ENCODE measurements at regions not wholly inside any gene's neighbourhood (a gene's known extent, or its start where the extent isn't known, plus 50 kb on each side); places are given as distances from the start of the nearest gene placed in this dataset.
"Not testable (repeated sequence)": the region's sequence is repeated elsewhere in the genome, so short reads cannot be mapped to it uniquely, and the experiment has no call there.

DNA sequence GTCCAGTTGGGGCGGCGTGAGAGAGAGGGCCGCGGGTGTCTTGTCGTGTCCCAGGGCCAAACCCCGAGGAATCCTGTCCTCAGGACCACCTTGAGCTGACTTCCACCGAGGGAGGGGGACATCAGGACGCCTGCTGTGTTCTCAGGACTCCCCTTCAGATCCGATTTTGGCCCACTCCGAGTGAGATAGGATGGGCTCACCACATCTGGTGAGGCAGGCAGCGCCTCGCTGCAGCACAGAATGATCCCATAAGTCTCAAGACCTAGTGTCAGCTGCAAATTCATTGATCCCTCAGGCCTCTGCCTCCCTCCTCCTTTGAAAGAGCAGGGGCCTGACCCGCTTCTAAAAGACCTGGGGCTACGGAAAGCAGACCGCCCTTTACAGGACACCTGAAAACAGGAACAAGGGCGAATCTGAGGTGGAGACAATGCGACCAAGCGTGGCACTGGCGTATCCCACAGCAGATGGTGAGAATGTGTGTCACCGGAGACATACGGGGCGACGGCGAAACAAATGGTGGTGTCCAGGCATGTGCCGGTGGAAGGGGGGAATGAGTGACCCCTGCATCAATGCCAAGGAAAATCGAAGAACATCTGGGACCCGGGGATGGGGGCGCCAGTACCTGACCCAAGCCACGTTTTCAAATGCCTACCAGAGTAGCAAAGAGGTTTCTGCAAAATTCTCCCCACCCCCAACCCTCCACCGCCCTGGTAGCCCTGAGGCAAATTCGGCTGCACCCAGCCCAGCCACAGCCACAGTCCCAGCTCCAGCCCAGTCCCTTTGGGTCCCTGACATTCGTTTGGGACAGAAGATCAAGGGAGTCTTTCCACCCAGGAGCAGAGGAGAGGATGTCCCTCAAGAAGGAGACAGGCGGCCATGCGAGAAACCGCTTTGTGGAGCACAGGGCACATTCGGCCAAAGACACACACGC is 162.1 kb upstream of the ZNF337 start:
- TF ChIP-seq MYC (IDR thresholded peaks at IDR 0.05; ENCODE audit: low read depth, low read length), result no peak
- no peak for TF ChIP-seq MAX (IDR thresholded peaks at IDR 0.05; ENCODE audit: low read depth, low read length)
- no peak for TF ChIP-seq POLR2A (IDR thresholded peaks at IDR 0.05; ENCODE audit: extremely low read depth, insufficient read length)
- no peak for TF ChIP-seq CTCF (IDR thresholded peaks at IDR 0.05; ENCODE audit: low read depth, low read length)
- DNase-seq (ENCODE audit: low read depth), result no peak
- H3K4me3 ChIP-seq (ENCODE audit: low read depth, low read length), result no peak overlapping the region

- H3K4me3 ChIP-seq (ENCODE audit: low read depth, low read length); DNase-seq (ENCODE audit: low read depth): not testable (repeated sequence)
Measured at GRCh38 chr20:25857091-25857788, 160.6 kb upstream of the ZNF337 start.

GRCh38 chr20:25856256-25856884 is 159.7 kb upstream of the ZNF337 start:
- no peak for DNase-seq (ENCODE audit: low read depth)
- H3K4me3 ChIP-seq (ENCODE audit: low read depth, low read length), result no peak overlapping the region
- TF ChIP-seq POLR2A (IDR thresholded peaks at IDR 0.05; ENCODE audit: extremely low read depth, insufficient read length) (no peak), MYC (IDR thresholded peaks at IDR 0.05; ENCODE audit: low read depth, low read length) (no peak)

- not testable (repeated sequence) for H3K4me3 ChIP-seq (ENCODE audit: low read depth, low read length); DNase-seq (ENCODE audit: low read depth)
Measured at GRCh38 chr20:25855451-25856156, 159.0 kb upstream of the ZNF337 start.

DNA sequence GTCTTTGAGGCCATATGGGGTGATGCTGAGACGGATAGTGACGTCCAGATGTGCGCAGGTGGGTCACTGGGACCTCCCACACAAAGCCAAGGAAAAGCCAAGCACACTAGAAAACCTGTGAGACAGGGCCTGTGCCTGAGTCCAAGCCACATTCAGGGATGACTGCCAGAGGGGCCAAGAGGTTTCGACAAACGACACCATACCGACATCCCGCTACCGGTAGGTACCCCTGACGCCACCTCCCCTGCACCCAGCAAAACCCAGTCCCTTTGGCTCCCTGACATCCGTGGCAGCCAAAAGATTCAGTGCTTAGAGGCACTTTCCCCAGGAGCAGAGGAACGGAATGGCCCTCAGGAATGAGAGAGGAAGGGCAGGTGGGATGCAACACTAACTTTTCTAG is 158.0 kb upstream of the ZNF337 start:
- not testable (repeated sequence) for DNase-seq (ENCODE audit: low read depth); H3K4me3 ChIP-seq (ENCODE audit: low read depth, low read length)

DNA sequence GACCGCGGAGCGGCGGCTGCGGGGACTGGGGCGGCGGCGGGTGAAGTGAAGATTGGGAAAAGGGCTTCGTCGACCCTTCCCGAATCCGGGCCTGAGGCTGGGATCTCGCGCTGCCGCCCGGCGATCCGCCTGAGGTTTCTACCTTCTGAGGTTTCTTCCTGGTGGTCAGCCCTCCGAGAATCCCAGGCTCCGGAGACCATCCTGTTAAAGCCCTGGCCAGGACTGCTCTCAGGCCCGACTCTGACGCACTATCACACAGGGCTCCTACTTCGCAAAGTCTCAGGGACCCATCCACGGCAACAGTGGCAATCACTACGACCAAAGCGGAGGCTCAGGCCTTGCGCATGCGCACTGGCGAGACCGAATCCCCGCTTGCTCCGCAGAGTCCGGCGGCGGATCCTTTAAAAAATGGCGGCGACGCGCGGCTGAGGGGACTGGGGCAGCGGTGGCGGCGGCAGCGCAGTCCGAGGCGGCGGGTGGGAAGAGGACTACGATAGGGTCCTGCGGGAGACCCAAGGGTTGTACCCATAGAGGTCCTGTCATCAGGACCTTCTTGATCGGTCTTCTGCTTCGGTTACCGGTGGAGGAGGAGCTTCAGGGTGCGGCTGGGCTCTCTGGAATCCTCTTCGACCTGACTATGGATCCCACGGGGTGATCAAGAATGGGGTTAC is 157.2 kb upstream of the ZNF337 start:
- DNase-seq (ENCODE audit: low read depth), result peak; percentile 43
- not testable (repeated sequence) for H3K4me3 ChIP-seq (ENCODE audit: low read depth, low read length)

DNA sequence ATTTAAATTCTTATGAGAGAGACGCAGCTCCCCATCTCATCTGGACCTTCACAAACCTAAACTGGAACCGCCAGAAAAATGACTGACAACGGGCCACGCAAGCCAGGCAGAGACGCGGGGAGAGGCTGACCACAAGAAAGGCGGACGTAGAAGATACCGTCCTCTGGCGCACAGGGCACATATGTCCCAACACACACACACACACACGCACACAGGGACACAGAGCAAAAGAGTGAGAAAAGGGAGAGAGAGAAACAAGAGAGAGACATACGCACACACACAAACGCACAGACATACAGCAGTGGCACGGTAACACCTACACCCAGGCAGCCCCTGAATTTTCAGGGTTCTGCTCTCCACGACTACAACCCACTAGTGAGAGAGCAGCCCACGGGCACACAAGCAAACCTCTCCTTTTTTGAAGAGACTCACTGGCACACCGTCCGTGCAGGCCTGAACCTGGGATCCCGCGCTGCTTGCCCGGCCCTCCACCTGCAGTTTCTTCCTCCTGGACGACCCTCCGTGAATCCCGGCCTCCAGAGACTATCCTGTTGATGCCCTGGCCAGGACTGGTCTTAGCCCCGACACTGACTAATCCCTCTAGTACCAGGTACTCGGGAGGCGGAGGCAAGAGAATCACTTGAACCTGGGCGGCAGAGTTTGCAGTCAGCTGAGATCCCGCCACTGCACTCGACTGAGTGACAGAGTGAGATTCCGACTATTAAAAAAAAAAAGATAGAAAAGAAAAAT is 156.5 kb upstream of the ZNF337 start:
- H3K4me3 ChIP-seq (ENCODE audit: low read depth, low read length); DNase-seq (ENCODE audit: low read depth): not testable (repeated sequence)

GRCh38 chr20:25850133-25850532 is 153.5 kb upstream of the ZNF337 start:
- DNase-seq (ENCODE audit: low read depth); H3K4me3 ChIP-seq (ENCODE audit: low read depth, low read length): not testable (repeated sequence)

GRCh38 chr20:25848222-25848621 is 151.6 kb upstream of the ZNF337 start:
- no peak overlapping the region for H3K4me3 ChIP-seq (ENCODE audit: low read depth, low read length)
- no peak for DNase-seq (ENCODE audit: low read depth)
- TF ChIP-seq MAX (IDR thresholded peaks at IDR 0.05; ENCODE audit: low read depth, low read length) (no peak), MYC (IDR thresholded peaks at IDR 0.05; ENCODE audit: low read depth, low read length) (no peak), POLR2A (IDR thresholded peaks at IDR 0.05; ENCODE audit: extremely low read depth, insufficient read length) (no peak), CTCF (IDR thresholded peaks at IDR 0.05; ENCODE audit: low read depth, low read length) (no peak)

DNA sequence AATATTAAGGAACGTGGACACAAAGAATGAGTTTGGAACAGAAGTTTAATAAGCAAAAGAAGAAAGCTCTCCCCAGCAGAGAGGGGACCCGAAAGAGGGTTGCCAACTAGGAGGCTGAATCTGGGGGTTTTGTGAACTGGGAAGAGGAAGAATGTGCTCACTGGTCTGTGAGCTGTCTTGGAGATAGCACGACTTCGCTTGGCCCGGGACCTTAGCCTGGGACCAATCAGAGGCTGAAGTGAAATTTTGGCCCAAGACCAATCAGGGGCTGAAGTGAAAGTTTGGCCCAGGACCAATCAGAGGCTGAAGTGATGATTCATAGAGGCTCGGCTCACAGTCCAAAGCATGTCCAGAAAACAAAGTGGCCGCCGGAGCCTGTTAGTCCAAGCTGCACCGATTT is 148.0 kb upstream of the ZNF337 start:
- not testable (repeated sequence) for H3K4me3 ChIP-seq (ENCODE audit: low read depth, low read length); DNase-seq (ENCODE audit: low read depth)

- DNase-seq (ENCODE audit: low read depth); H3K4me3 ChIP-seq (ENCODE audit: low read depth, low read length): not testable (repeated sequence)
Measured at GRCh38 chr20:25813511-25813910, 116.9 kb upstream of the ZNF337 start.

- not testable (repeated sequence) for H3K4me3 ChIP-seq (ENCODE audit: low read depth, low read length); DNase-seq (ENCODE audit: low read depth)
Measured at GRCh38 chr20:25798174-25798993, 101.7 kb upstream of the ZNF337 start.
